Ovary (tissue), 3 donors: ENCODE measurements at regions not wholly inside any gene's neighbourhood (a gene's known extent, or its start where the extent isn't known, plus 50 kb on each side); places are given as distances from the start of the nearest gene placed in this dataset.

Experiments used
- EP300 ChIP-seq: sonication (generic); formaldehyde crosslinking; IDR thresholded peaks from one replicate; pipeline ENCODE4 v1.6.1; 2017; ENCODE audit warnings: antibody characterized with exemption
- TF ChIP-seq, protein P1 (sequence below), 3 donors: fragments of 450-650 bp in 2 of 3; fragments of 200-600 bp in 1 of 3; IDR thresholded peaks; one replicate each; pipeline versions ENCODE4 v1.5.1 to v1.8.0; 2016 to 2022; ENCODE audit warnings: antibody characterized with exemption in 3 of 3, mild to moderate bottlenecking in 1 of 3
- donor health status: DM: no; HTN: no; CAD: no.

- TF ChIP-seq EP300, result no peak
- TF ChIP-seq, protein P1, sequence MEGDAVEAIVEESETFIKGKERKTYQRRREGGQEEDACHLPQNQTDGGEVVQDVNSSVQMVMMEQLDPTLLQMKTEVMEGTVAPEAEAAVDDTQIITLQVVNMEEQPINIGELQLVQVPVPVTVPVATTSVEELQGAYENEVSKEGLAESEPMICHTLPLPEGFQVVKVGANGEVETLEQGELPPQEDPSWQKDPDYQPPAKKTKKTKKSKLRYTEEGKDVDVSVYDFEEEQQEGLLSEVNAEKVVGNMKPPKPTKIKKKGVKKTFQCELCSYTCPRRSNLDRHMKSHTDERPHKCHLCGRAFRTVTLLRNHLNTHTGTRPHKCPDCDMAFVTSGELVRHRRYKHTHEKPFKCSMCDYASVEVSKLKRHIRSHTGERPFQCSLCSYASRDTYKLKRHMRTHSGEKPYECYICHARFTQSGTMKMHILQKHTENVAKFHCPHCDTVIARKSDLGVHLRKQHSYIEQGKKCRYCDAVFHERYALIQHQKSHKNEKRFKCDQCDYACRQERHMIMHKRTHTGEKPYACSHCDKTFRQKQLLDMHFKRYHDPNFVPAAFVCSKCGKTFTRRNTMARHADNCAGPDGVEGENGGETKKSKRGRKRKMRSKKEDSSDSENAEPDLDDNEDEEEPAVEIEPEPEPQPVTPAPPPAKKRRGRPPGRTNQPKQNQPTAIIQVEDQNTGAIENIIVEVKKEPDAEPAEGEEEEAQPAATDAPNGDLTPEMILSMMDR (IDR thresholded peaks at IDR 0.05), result no peak
Observed at GRCh38 chr12:19746471-19746870, 307.2 kb downstream of the AEBP2 start.
